Gastrocnemius medialis (tissue), 4 donors: ENCODE measurements at regions not wholly inside any gene's neighbourhood (a gene's known extent, or its start where the extent isn't known, plus 50 kb on each side); places are given as distances from the start of the nearest gene placed in this dataset.

ENCODE experiments used
- ATAC-seq, 2 donors: fragments of 150-250 bp; one replicate each; pipeline ENCODE4 v1.9.1; 2016
- DNase-seq, 2 donors: peaks; one replicate each; pipeline ENCODE4 v3.0.0-alpha.2; 2019
- H3K27ac ChIP-seq, 4 donors: fragments of 200-600 bp; sonication (generic); 1 replicate in 1 of 4; 2 replicates in 3 of 4; pipeline ENCODE4 v1.5.1; 2016 to 2018; ENCODE audit warnings: mild to moderate bottlenecking in 2 of 4, moderate library complexity in 1 of 4
- H3K27me3 ChIP-seq, 3 donors: fragments of 200-600 bp; sonication (generic) in 2 of 3; 1 replicate in 1 of 3; 2 replicates in 2 of 3; pipeline versions ENCODE4 v1.5.1 to v1.6.0; 2016 to 2019; ENCODE audit warnings: mild to moderate bottlenecking in 1 of 3, moderate library complexity in 1 of 3
- H3K36me3 ChIP-seq, 2 donors: fragments of 200-600 bp; sonication (generic) in 1 of 2; one replicate each; pipeline ENCODE4 v1.5.1; 2017 to 2018
- H3K4me1 ChIP-seq, 2 donors: fragments of 200-600 bp; sonication (generic) in 1 of 2; one replicate each; pipeline ENCODE4 v1.5.1; 2016 to 2017; ENCODE audit warnings: mild to moderate bottlenecking in 2 of 2
- H3K4me3 ChIP-seq, 4 donors: fragments of 200-600 bp; sonication (generic) in 3 of 4; 1 replicate in 1 of 4; 2 replicates in 3 of 4; pipeline ENCODE4 v1.5.1; 2016 to 2019; ENCODE audit warnings: mild to moderate bottlenecking in 2 of 4
- H3K9me3 ChIP-seq, 3 donors: fragments of 200-600 bp; sonication (generic) in 2 of 3; 1 replicate in 1 of 3; 2 replicates in 2 of 3; pipeline ENCODE4 v1.5.1; 2016 to 2019
- CTCF ChIP-seq, 5 experiments: fragments of 450-650 bp in 3 of 5; fragments of 200-600 bp in 2 of 5; sonication (generic) in 2 of 5; IDR thresholded peaks in 4 of 5; conservative IDR thresholded peaks in 1 of 5; 1 replicate in 4 of 5; 2 replicates in 1 of 5; pipeline ENCODE4 v1.5.1; 2016 to 2019; ENCODE audit warnings: antibody characterized with exemption in 5 of 5, mild to moderate bottlenecking in 3 of 5, moderate library complexity in 3 of 5
- POLR2A ChIP-seq, 2 donors: fragments of 450-650 bp; IDR thresholded peaks; one replicate each; pipeline ENCODE4 v1.6.1; 2017; ENCODE audit warnings: antibody characterized with exemption in 2 of 2, mild to moderate bottlenecking in 2 of 2, moderate library complexity in 2 of 2
- in situ Hi-C, 4 donors: fragments of 200-750 bp; cut with MboI; loops; one replicate each; pipeline versions ENCODE4 v1.15.0 to v1.8.0; 2017; ENCODE audit warnings: low sequenced_read_pairs in 4 of 4
- intact Hi-C: fragments of 100-400 bp; cut with DNase I; formaldehyde crosslinking; loops from one replicate; pipeline ENCODE4 v1.15.1; 2023; ENCODE audit warnings: low total_unique reads

- no peaks in the 10 kb centered on the region for H3K9me3 ChIP-seq
- H3K36me3 ChIP-seq, result no peaks in the 10 kb centered on the region
- ATAC-seq (no peak), DNase-seq (no peak)
- in situ Hi-C loops, result loop anchor here in 1 of 4 donors (25.0 kb wide), 1 partner anchor 233 kb away; the partner anchor contains the start of gene TTF2
- no peaks in the 10 kb centered on the region for H3K4me1 ChIP-seq
- no peaks in the 10 kb centered on the region for H3K27me3 ChIP-seq
- intact Hi-C loops, result no loop called here
- TF ChIP-seq POLR2A (IDR thresholded peaks at IDR 0.05), result no peak
- no peak overlapping the region for H3K4me3 ChIP-seq
- H3K27ac ChIP-seq, result no peak overlapping the region
Measured at GRCh38 chr1:117295001-117295400, 72.2 kb upstream of the MAN1A2 start.

- no peaks in the 10 kb centered on the region for H3K9me3 ChIP-seq
- no peak for ATAC-seq
- TF ChIP-seq POLR2A (IDR thresholded peaks at IDR 0.05) (no peak), CTCF (IDR thresholded peaks at IDR 0.05 in 4 of 5, conservative IDR thresholded peaks at IDR 0.05 in 1 of 5) (no peak)
- H3K27ac ChIP-seq, result no peak overlapping the region
- H3K4me3 ChIP-seq, result no peak overlapping the region
- no peaks in the 10 kb centered on the region for H3K36me3 ChIP-seq
- no peaks in the 10 kb centered on the region for H3K4me1 ChIP-seq
- no peaks in the 10 kb centered on the region for H3K27me3 ChIP-seq
- intact Hi-C loops, result no loop called here
- no peak for DNase-seq
- in situ Hi-C loops, result loop anchor here in 1 of 4 donors (25.0 kb wide), 1 partner anchor 229 kb away; the partner anchor contains the start of gene TTF2
Measured at GRCh38 chr1:117290890-117291289, 76.4 kb upstream of the MAN1A2 start.

GRCh38 chr1:117289316-117289870 is 77.9 kb upstream of the MAN1A2 start:
- in situ Hi-C loops (loop anchor here in 2 of 4 donors (10.0 to 25.0 kb wide), 2 partner anchors 225 to 227 kb away; partner anchors contain the start of gene TTF2 (in 2 of the 2)), intact Hi-C loops (no loop called here)
- ATAC-seq (no peak), DNase-seq (no peak)
- H3K4me3 ChIP-seq, result no peak overlapping the region
- no peaks in the 10 kb centered on the region for H3K36me3 ChIP-seq
- H3K27me3 ChIP-seq, result no peaks in the 10 kb centered on the region
- TF ChIP-seq CTCF (IDR thresholded peaks at IDR 0.05 in 4 of 5, conservative IDR thresholded peaks at IDR 0.05 in 1 of 5) (no peak), POLR2A (IDR thresholded peaks at IDR 0.05) (no peak)
- no peaks in the 10 kb centered on the region for H3K9me3 ChIP-seq
- H3K27ac ChIP-seq, result no peak overlapping the region
- H3K4me1 ChIP-seq, result no peaks in the 10 kb centered on the region

- no peak for TF ChIP-seq POLR2A (IDR thresholded peaks at IDR 0.05)
- TF ChIP-seq CTCF (IDR thresholded peaks at IDR 0.05 in 4 of 5, conservative IDR thresholded peaks at IDR 0.05 in 1 of 5), result no peak
- in situ Hi-C loops, result loop anchor here in 2 of 4 donors (10.0 to 25.0 kb wide), 2 partner anchors 222 to 224 kb away; partner anchors contain the start of gene TTF2 (in 2 of the 2)
Measured at GRCh38 chr1:117286562-117286961, 75.8 kb upstream of the VTCN1 start.

GRCh38 chr1:117286145-117286544 is 75.4 kb upstream of the VTCN1 start:
- TF ChIP-seq POLR2A (IDR thresholded peaks at IDR 0.05) (no peak), CTCF (IDR thresholded peaks at IDR 0.05 in 4 of 5, conservative IDR thresholded peaks at IDR 0.05 in 1 of 5) (no peak)
- no peaks in the 10 kb centered on the region for H3K9me3 ChIP-seq
- H3K27ac ChIP-seq, result no peak overlapping the region
- in situ Hi-C loops, result loop anchor here in 2 of 4 donors (10.0 to 25.0 kb wide), 2 partner anchors 221 to 224 kb away; partner anchors contain the start of gene TTF2 (in 2 of the 2)
- H3K4me3 ChIP-seq, result no peak overlapping the region
- intact Hi-C loops, result no loop called here
- no peaks in the 10 kb centered on the region for H3K36me3 ChIP-seq
- H3K4me1 ChIP-seq, result no peaks in the 10 kb centered on the region
- H3K27me3 ChIP-seq, result no peaks in the 10 kb centered on the region
- DNase-seq, result no peak
- no peak for ATAC-seq

More at GRCh38 chr1:117286562-117286961, 75.8 kb upstream of the VTCN1 start:
- intact Hi-C loops, result no loop called here
- Histone ChIP-seq H3K9me3 (no peaks in the 10 kb centered on the region), H3K27me3 (no peaks in the 10 kb centered on the region), H3K27ac (no peak overlapping the region), H3K4me3 (no peak overlapping the region), H3K36me3 (no peaks in the 10 kb centered on the region), H3K4me1 (no peaks in the 10 kb centered on the region)
- DNase-seq (no peak), ATAC-seq (no peak)
